ENCODE measurements at regions not wholly inside any gene's neighbourhood (a gene's known extent, or its start where the extent isn't known, plus 50 kb on each side); places are given as distances from the start of the nearest gene placed in this dataset.
A peak's percentile ranks its signal among the peaks of the same experiment; 100 is the strongest.

DNA sequence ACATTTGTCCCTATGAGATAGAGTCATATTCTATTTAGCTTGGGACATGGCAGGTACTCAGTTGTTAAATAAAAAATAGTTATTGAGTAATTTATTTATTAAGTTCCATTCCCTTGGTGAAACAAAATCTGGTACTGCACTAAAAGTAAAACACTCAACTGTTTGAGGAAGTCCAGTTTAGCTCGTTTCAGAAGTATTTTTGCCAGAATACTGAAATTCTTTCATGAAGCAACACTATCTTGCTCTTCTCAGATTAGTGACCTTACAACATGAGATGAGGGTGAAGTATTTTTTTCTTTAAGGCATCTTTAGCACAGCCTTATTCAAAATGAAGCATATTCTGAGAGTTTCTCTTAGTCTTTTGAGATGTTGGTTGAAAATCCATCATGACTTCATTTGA is 106.0 kb downstream of the ZNF365 start:
- H3K27me3 ChIP-seq, result no peaks in the 10 kb centered on the region
- TF ChIP-seq, protein P1, sequence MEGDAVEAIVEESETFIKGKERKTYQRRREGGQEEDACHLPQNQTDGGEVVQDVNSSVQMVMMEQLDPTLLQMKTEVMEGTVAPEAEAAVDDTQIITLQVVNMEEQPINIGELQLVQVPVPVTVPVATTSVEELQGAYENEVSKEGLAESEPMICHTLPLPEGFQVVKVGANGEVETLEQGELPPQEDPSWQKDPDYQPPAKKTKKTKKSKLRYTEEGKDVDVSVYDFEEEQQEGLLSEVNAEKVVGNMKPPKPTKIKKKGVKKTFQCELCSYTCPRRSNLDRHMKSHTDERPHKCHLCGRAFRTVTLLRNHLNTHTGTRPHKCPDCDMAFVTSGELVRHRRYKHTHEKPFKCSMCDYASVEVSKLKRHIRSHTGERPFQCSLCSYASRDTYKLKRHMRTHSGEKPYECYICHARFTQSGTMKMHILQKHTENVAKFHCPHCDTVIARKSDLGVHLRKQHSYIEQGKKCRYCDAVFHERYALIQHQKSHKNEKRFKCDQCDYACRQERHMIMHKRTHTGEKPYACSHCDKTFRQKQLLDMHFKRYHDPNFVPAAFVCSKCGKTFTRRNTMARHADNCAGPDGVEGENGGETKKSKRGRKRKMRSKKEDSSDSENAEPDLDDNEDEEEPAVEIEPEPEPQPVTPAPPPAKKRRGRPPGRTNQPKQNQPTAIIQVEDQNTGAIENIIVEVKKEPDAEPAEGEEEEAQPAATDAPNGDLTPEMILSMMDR (IDR thresholded peaks at IDR 0.05; ENCODE audit: low read depth, low read length), result no peak
- H3K36me3 ChIP-seq, result no peaks in the 10 kb centered on the region
- no peak for DNase-seq
- H3K4me3 ChIP-seq (ENCODE audit: low read depth, low read length), result no peak overlapping the region
- no peaks in the 10 kb centered on the region for H3K4me1 ChIP-seq
- no peaks in the 10 kb centered on the region for H3K9me3 ChIP-seq

DNA sequence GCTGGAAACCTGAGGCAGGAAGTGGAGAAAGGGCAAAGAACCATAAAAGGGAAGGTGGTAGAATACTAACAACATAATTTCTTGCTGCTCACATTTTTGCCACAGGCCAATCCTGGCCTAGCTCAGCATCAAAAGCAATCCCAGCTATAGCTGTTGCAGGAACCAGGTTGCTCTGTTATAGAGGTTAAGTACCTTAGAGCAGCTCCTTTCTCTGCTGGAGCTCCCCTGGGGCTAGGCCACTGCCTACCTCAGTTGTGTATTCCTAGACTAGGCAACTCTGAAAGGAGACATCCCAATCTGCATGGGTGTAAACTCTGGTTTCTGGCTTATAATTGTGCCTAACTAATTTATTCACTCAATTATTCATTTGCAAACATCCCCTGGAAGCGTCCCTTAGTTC is 108.4 kb downstream of the ZNF365 start:
- TF ChIP-seq, protein P1 (IDR thresholded peaks at IDR 0.05; ENCODE audit: low read depth, low read length), result no peak
- no peak for DNase-seq
- no peaks in the 10 kb centered on the region for H3K9me3 ChIP-seq

DNA sequence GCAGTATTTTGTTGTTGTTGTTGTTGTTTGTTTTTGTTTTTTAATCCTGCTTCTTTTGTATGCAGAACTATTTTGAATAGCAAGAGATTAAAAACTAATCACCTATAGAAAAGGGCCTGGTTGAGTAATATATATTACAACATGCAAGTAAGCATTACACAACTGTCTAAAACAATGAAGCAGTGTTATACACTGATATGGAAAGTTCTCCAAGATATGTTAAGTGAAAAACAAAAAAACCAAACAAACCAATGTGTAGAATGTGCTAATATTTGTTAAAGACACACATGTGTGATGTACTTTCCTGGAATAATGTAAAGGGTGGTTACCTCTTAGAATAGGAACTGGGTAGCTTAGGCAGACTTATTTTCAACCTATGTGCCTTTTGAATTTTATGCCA is 117.4 kb downstream of the ZNF365 start:
- Histone ChIP-seq H3K4me3 (ENCODE audit: low read depth, low read length) (no peak overlapping the region), H3K4me1 (no peaks in the 10 kb centered on the region), H3K27me3 (peaks cover 3% of the 10 kb centered on the region), H3K36me3 (no peaks in the 10 kb centered on the region), H3K9me3 (no peaks in the 10 kb centered on the region)
- DNase-seq, result no peak
- TF ChIP-seq, protein P1 (IDR thresholded peaks at IDR 0.05; ENCODE audit: low read depth, low read length), result no peak

More for the DNA sequence above, 108.4 kb downstream of the ZNF365 start:
- no peaks in the 10 kb centered on the region for H3K36me3 ChIP-seq
- no peak overlapping the region for H3K4me3 ChIP-seq (ENCODE audit: low read depth, low read length)
- no peaks in the 10 kb centered on the region for H3K27me3 ChIP-seq
- H3K4me1 ChIP-seq, result no peaks in the 10 kb centered on the region

DNA sequence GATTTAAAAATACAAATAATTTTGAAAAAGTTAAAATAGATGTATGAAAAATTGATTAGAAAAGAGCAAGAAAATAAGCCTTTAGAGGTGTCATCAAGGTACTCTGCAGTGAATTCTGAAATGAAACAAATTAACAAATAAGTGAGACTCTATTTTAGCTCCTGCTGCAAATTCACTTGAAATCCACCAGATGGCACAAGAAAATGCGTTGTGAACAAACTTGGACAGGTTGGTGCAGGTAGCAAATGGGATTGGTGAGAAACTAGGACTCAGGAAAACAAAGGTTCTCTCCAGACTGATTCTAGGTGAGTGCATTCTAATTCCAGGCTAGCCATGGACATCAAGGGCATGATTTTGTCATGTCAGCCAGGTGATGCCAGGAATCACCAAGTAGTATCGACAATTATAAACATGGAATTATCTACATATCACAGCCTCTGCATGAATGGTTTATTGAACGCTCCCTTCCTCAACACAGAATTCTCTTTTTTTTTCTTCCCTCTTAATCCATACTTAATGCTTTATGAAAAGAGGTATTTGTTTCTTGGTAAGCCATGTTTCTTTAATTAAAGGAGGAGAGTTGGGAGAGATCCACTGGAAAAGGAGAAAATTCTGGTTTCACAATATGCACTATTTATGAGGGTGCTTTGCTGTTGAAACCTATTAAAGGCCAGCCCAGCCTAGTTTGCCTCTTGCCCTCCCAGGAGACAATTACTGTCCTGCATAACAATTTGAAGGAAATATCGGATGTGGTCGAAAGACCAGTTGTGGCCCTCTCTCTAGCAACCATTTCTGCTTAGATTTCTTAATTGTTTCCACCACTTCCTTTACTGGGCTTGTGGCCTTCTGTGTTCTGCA is 118.1 kb downstream of the ZNF365 start:
- TF ChIP-seq, protein P1 (IDR thresholded peaks at IDR 0.05; ENCODE audit: low read depth, low read length), result peak; percentile 37
- H3K36me3 ChIP-seq, result no peaks in the 10 kb centered on the region
- DNase-seq, result no peak
- H3K4me1 ChIP-seq, result no peaks in the 10 kb centered on the region
- H3K4me3 ChIP-seq (ENCODE audit: low read depth, low read length), result no peak overlapping the region
- H3K27me3 ChIP-seq, result peaks cover 3% of the 10 kb centered on the region
- no peaks in the 10 kb centered on the region for H3K9me3 ChIP-seq

DNA sequence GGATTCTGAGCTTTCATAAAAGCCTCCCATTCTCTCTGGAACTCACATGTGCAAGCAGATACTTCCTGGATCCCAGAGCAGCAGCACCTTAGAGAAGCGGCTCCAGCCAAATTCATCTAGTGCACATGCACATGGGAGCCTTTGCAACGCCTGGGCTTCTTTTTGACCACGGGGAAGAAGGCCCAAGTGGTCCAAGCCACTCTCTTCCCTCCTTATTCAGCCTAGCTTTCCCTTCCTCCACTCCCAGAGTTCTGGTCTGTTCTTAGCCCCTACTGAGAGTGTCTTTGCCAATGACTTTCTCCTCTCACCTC is 118.7 kb downstream of the ZNF365 start:
- Histone ChIP-seq H3K27me3 (peaks cover 3% of the 10 kb centered on the region), H3K4me1 (no peaks in the 10 kb centered on the region), H3K4me3 (ENCODE audit: low read depth, low read length) (no peak overlapping the region), H3K36me3 (no peaks in the 10 kb centered on the region), H3K9me3 (no peaks in the 10 kb centered on the region)
- no peak for DNase-seq
- TF ChIP-seq, protein P1 (IDR thresholded peaks at IDR 0.05; ENCODE audit: low read depth, low read length), result no peak

DNA sequence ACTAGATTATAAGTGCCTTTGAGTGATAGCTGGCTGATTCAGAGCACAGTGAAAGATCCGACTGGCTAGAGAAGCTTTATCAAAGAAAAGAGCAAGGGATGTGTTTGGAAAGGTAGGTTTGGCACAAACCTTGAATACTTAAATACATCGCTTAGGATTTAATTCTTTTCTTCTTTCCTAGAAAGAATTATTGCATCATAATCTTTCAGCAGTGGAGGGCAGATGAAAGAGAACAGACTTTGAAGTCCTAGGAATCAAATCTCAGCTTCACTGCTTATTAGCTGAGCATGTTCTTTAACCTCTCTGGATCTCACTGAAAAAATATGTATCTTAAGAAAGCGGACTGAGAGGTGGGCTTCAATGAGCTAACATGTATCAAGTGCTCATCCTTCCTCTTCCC is 122.8 kb downstream of the ZNF365 start:
- H3K36me3 ChIP-seq, result no peaks in the 10 kb centered on the region
- H3K27me3 ChIP-seq, result peaks cover 3% of the 10 kb centered on the region
- no peak for DNase-seq
- H3K4me3 ChIP-seq (ENCODE audit: low read depth, low read length), result no peak overlapping the region
- no peaks in the 10 kb centered on the region for H3K9me3 ChIP-seq
- TF ChIP-seq, protein P1 (IDR thresholded peaks at IDR 0.05; ENCODE audit: low read depth, low read length), result no peak
- H3K4me1 ChIP-seq, result no peaks in the 10 kb centered on the region

Data from BE2C (cell line).